ENCODE measurements at regions not wholly inside any gene's neighbourhood (a gene's known extent, or its start where the extent isn't known, plus 50 kb on each side); places are given as distances from the start of the nearest gene placed in this dataset.

- intact Hi-C loops (cut with DNase I; ENCODE audit: low total_unique reads) = no loop called here
- H3K9me3 ChIP-seq = no peaks in the 10 kb centered on the region
- peaks cover 0 to 14% (median 0%) of the 10 kb centered on the region in 7 donors for H3K27me3 ChIP-seq (replicated peaks in 1 of 7)
- TF ChIP-seq POLR2A (IDR thresholded peaks at IDR 0.05) (no peak), POLR2AphosphoS5 (IDR thresholded peaks at IDR 0.05) (no peak), CTCF (IDR thresholded peaks at IDR 0.05 in 8 of 11, conservative IDR thresholded peaks at IDR 0.05 in 3 of 11) (no peak)
- WGBS, 5 donors = 62 to 80% (median 77%) methylated on average over 4 to 14 of the region's 14 CpGs
- H3K36me3 ChIP-seq = no peaks in the 10 kb centered on the region
- DNase-seq = no peak
- H3K4me3 ChIP-seq = no peak overlapping the region
- no peak overlapping the region for H3K27ac ChIP-seq
- H3K4me1 ChIP-seq = peaks cover 0 to 11% (median 0%) of the 10 kb centered on the region in 6 donors
Measured at GRCh38 chr1:29671446-29672356, 435.4 kb downstream of the PTPRU start.

- H3K27ac ChIP-seq = no peak overlapping the region
- intact Hi-C loops (cut with DNase I; ENCODE audit: low total_unique reads) = no loop called here
- no peaks in the 10 kb centered on the region for H3K36me3 ChIP-seq
- no peak overlapping the region for H3K4me3 ChIP-seq
- no peaks in the 10 kb centered on the region for H3K9me3 ChIP-seq
- peaks cover 0 to 11% (median 0%) of the 10 kb centered on the region in 6 donors for H3K4me1 ChIP-seq
- 80 to 95% (median 87%) methylated on average over 5 to 7 of the region's 7 CpGs for WGBS, 5 donors
- no peak for DNase-seq
- H3K27me3 ChIP-seq (replicated peaks in 1 of 7) = peaks cover 0 to 23% (median 0%) of the 10 kb centered on the region in 7 donors
- TF ChIP-seq POLR2AphosphoS5 (IDR thresholded peaks at IDR 0.05) (no peak), POLR2A (IDR thresholded peaks at IDR 0.05) (no peak), CTCF (IDR thresholded peaks at IDR 0.05 in 8 of 11, conservative IDR thresholded peaks at IDR 0.05 in 3 of 11) (no peak)
Measured at GRCh38 chr1:29670752-29671151, 434.4 kb downstream of the PTPRU start.

- Histone ChIP-seq H3K4me1 (peaks cover 0 to 11% (median 0%) of the 10 kb centered on the region in 6 donors), H3K27ac (no peak overlapping the region), H3K9me3 (no peaks in the 10 kb centered on the region), H3K27me3 (replicated peaks in 1 of 7) (peaks cover 0 to 32% (median 0%) of the 10 kb centered on the region in 7 donors), H3K36me3 (no peaks in the 10 kb centered on the region), H3K4me3 (no peak overlapping the region)
- no peak for DNase-seq
- TF ChIP-seq POLR2A (IDR thresholded peaks at IDR 0.05) (no peak), CTCF (IDR thresholded peaks at IDR 0.05 in 8 of 11, conservative IDR thresholded peaks at IDR 0.05 in 3 of 11) (no peak), POLR2AphosphoS5 (IDR thresholded peaks at IDR 0.05) (no peak)
- intact Hi-C loops (cut with DNase I; ENCODE audit: low total_unique reads) = no loop called here
- WGBS, 5 donors = 43 to 73% (median 60%) methylated on average over 3 of the region's 3 CpGs
Measured at GRCh38 chr1:29669912-29670311, 433.6 kb downstream of the PTPRU start.

GRCh38 chr1:29669158-29669871 lies 433.0 kb downstream of the PTPRU start:
- 72 to 88% (median 76%) methylated on average over 8 to 10 of the region's 10 CpGs for WGBS, 5 donors
- peaks cover 0 to 38% (median 0%) of the 10 kb centered on the region in 7 donors for H3K27me3 ChIP-seq (replicated peaks in 1 of 7)

More at GRCh38 chr1:29669158-29669871, 433.0 kb downstream of the PTPRU start:
- intact Hi-C loops (cut with DNase I; ENCODE audit: low total_unique reads) = no loop called here
- Histone ChIP-seq H3K36me3 (no peaks in the 10 kb centered on the region), H3K9me3 (no peaks in the 10 kb centered on the region), H3K27ac (no peak overlapping the region), H3K4me1 (peaks cover 0 to 11% (median 0%) of the 10 kb centered on the region in 6 donors), H3K4me3 (no peak overlapping the region)
- TF ChIP-seq CTCF (IDR thresholded peaks at IDR 0.05 in 8 of 11, conservative IDR thresholded peaks at IDR 0.05 in 3 of 11) (no peak), POLR2AphosphoS5 (IDR thresholded peaks at IDR 0.05) (no peak), POLR2A (IDR thresholded peaks at IDR 0.05) (no peak)
- no peak for DNase-seq

All from spleen (tissue), 11 donors.